OCI-LY7 (cell line): ENCODE measurements at regions not wholly inside any gene's neighbourhood (a gene's known extent, or its start where the extent isn't known, plus 50 kb on each side); places are given as distances from the start of the nearest gene placed in this dataset.

ENCODE experiments used
- BruUV-seq: library from RNA; stranded (reverse); fragments of 400-500 nt; replicated peaks from 2 replicates; lab custom pipeline; 2021; lab: Mats Ljungman, UMichigan
- CTCF ChIA-PET: fragments of 300-600 bp; sonication (Branson Sonifier 250); formaldehyde crosslinking; loops from one replicate; lab custom pipeline; 2022; ENCODE audit warnings: antibody characterized with exemption; ENCODE audit not compliant: unreplicated experiment; lab: Charles Lee
- POLR2A ChIA-PET: fragments of 300-600 bp; sonication (Branson Sonifier 250); formaldehyde crosslinking; loops from one replicate; lab custom pipeline; 2022; ENCODE audit warnings: antibody characterized with exemption; lab: Charles Lee
- DNase-seq: peaks from one replicate; pipeline ENCODE4 v3.0.0-alpha.2; 2015; ENCODE audit warnings: low spot score
- H2AFZ ChIP-seq: fragments of 200-600 bp; sonication (generic), shearing (Covaris generic); 2 replicates; pipeline ENCODE4 v1.6.1; 2014; ENCODE audit warnings: mild to moderate bottlenecking, antibody characterized with exemption, low read length, moderate library complexity
- H3K27ac ChIP-seq: fragments of 200-600 bp; sonication (generic); 2 replicates; pipeline ENCODE4 v1.5.1; 2014; ENCODE audit warnings: mixed run types, low read depth, mild to moderate bottlenecking, moderate library complexity, low read length, inconsistent platforms; ENCODE audit not compliant: poor library complexity, severe bottlenecking
- H3K36me3 ChIP-seq: fragments of 200-600 bp; sonication (generic); 2 replicates; pipeline ENCODE4 v1.6.1; 2014; ENCODE audit warnings: mild to moderate bottlenecking, antibody characterized with exemption, low read length, moderate library complexity, mixed read lengths; ENCODE audit not compliant: insufficient read depth
- H3K4me1 ChIP-seq: fragments of 200-600 bp; sonication (generic); 2 replicates; pipeline ENCODE4 v1.5.1; 2014; ENCODE audit warnings: mild to moderate bottlenecking, low read length; ENCODE audit not compliant: insufficient read depth, poor library complexity, severe bottlenecking
- H3K4me2 ChIP-seq: fragments of 200-600 bp; sonication (generic); 2 replicates; pipeline ENCODE4 v1.6.1; 2014; ENCODE audit warnings: mild to moderate bottlenecking, low read length
- H3K4me3 ChIP-seq: fragments of 200-600 bp; sonication (generic); 2 replicates; pipeline ENCODE4 v1.5.1; 2014; ENCODE audit warnings: mild to moderate bottlenecking, low read depth, low read length; ENCODE audit not compliant: poor library complexity, severe bottlenecking
- H3K79me2 ChIP-seq: fragments of 200-600 bp; sonication (generic); 2 replicates; pipeline ENCODE4 v1.6.1; 2016; ENCODE audit warnings: low read depth, mild to moderate bottlenecking, low read length, moderate library complexity, mixed read lengths; ENCODE audit not compliant: insufficient read depth
- H3K9me2 ChIP-seq: fragments of 200-600 bp; sonication (generic); 2 replicates; pipeline ENCODE4 v1.6.1; 2016; ENCODE audit warnings: mild to moderate bottlenecking, low read length, mixed read lengths; ENCODE audit not compliant: insufficient read depth
- H3K9me3 ChIP-seq: fragments of 200-600 bp; sonication (generic); 2 replicates; pipeline ENCODE4 v1.6.1; 2014; ENCODE audit warnings: mild to moderate bottlenecking, mixed run types, low read length, mixed read lengths
- H4K20me1 ChIP-seq: fragments of 200-600 bp; sonication (generic); 2 replicates; pipeline ENCODE4 v1.6.1; 2014; ENCODE audit warnings: mild to moderate bottlenecking, antibody characterized with exemption, low read length, moderate library complexity, mixed read lengths; ENCODE audit not compliant: insufficient read depth
- CTCF ChIP-seq: fragments of 200-600 bp; sonication (generic); conservative IDR thresholded peaks from 2 replicates; pipeline ENCODE4 v1.5.1; 2014; ENCODE audit warnings: mild to moderate bottlenecking, antibody characterized with exemption, low read length, moderate library complexity, mixed read lengths
- EZH2phosphoT487 ChIP-seq: fragments of 200-600 bp; sonication (generic); IDR thresholded peaks from 2 replicates; pipeline ENCODE4 v1.6.1; 2018; ENCODE audit warnings: low read depth, borderline replicate concordance, mild to moderate bottlenecking, mixed run types, antibody characterized with exemption, low read length, moderate library complexity, mixed read lengths
- intact Hi-C: fragments of 100-400 bp; cut with micrococcal nuclease; formaldehyde crosslinking; loops from one replicate; pipeline ENCODE4 v1.10.0; 2022; ENCODE audit not compliant: unreplicated experiment

- Histone ChIP-seq H3K4me3 (no peak overlapping the region), H3K4me1 (no peaks in the 10 kb centered on the region), H3K4me2 (no peak overlapping the region), H3K9me3 (no peaks in the 10 kb centered on the region), H3K9me2 (no peaks in the 10 kb centered on the region), H3K79me2 (no peaks in the 10 kb centered on the region), H3K36me3 (no peaks in the 10 kb centered on the region), H4K20me1 (no peaks in the 10 kb centered on the region), H2AFZ (no peak overlapping the region), H3K27ac (no peak overlapping the region)
- peak; percentile 95 for TF ChIP-seq CTCF
- no peak for TF ChIP-seq EZH2phosphoT487
- ChIA-PET CTCF (interaction anchor here (0.8 to 1.4 kb wide), 2 partner anchors 74 to 399 kb away, joined by 3 to 4 read pairs; no protein-coding TSS in a partner anchor), POLR2A (interaction anchor here (0.6 to 1.3 kb wide), 5 partner anchors 8 to 1465 kb away, joined by 3 read pairs; no protein-coding TSS in a partner anchor)
- DNase-seq: peak; percentile 45
- intact Hi-C loops: loop anchor here (5.0 kb wide), 1 partner anchor 741 kb away; no protein-coding TSS in a partner anchor
- BruUV-seq: no TSS peak
These were observed 97.7 kb upstream of the PTPN13 start for GRCh38 chr4:86496094-86497080.

GRCh38 chr4:86497131-86497530 lies 97.0 kb upstream of the PTPN13 start:
- TF ChIP-seq CTCF (no peak), EZH2phosphoT487 (no peak)
- no peaks in the 10 kb centered on the region for H4K20me1 ChIP-seq
- no peaks in the 10 kb centered on the region for H3K9me2 ChIP-seq
- no peak overlapping the region for H3K27ac ChIP-seq
- intact Hi-C loops: loop anchor here (5.0 kb wide), 1 partner anchor 740 kb away; no protein-coding TSS in a partner anchor
- no peaks in the 10 kb centered on the region for H3K36me3 ChIP-seq
- DNase-seq: no peak
- ChIA-PET POLR2A (interaction anchor here (1.3 kb wide), 1 partner anchor 9 kb away, joined by 3 read pairs; no protein-coding TSS in a partner anchor), CTCF (no interaction called here)
- no peak overlapping the region for H3K4me3 ChIP-seq
- no peak overlapping the region for H3K4me2 ChIP-seq
- H3K79me2 ChIP-seq: no peaks in the 10 kb centered on the region
- no peaks in the 10 kb centered on the region for H3K4me1 ChIP-seq
- BruUV-seq: no TSS peak
- no peaks in the 10 kb centered on the region for H3K9me3 ChIP-seq
- no peak overlapping the region for H2AFZ ChIP-seq
